Stimulated activated CD8-positive, alpha-beta memory T cell treated with anti-CD3 and anti-CD28 coated beads, Interleukin-4, amount 100 ng/mL, for 4 hours (primary cell): ENCODE measurements at regions not wholly inside any gene's neighbourhood (a gene's known extent, or its start where the extent isn't known, plus 50 kb on each side); places are given as distances from the start of the nearest gene placed in this dataset.

Source experiments
- DNase-seq, 2 donors: peaks; one replicate each; pipeline ENCODE4 v3.0.0-alpha.2; 2020; ENCODE audit warnings: low read depth in 2 of 2, low spot score in 1 of 2

DNA sequence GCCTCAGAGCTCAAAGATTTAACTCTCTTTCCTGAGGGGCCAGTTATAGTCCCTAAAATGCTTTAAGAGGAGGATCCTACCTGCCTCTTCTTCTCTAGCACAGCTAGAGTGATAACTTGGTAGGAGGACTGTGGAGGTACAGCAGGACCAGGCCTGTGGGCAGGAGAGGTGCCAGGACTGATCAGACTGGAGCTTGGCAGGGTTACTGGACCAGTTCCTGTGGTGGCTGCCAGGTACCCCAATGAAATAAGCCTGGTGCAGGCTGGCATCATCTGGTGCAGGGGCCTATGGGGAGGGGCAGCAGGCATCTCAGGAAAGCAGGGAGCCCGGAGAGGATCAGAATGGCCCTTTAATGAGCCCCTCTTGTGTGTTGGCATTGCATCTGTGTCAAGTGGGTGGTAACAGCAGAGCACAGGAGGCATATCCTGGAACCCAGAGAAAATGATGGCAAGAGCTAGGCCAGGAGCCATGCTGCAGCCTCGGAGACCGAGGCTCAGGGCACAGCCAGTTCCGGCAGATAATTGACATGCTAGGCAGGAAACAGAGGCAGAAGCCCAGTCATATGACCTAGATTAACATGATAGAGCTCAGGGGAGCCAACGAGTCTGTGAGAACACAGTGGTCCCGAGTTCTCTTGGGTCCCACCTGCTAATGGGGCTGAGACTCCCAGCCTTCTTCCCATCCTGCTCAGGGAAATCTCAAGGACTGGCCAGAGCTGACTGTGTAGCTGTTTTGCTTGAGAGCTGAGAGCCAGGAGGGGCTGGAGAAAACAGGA lies 187.5 kb upstream of the ZBED5 start:
- DNase-seq = no peak

- DNase-seq = no peak
Observed at GRCh38 chr11:11044137-11044855, 186.4 kb upstream of the ZBED5 start.

DNA sequence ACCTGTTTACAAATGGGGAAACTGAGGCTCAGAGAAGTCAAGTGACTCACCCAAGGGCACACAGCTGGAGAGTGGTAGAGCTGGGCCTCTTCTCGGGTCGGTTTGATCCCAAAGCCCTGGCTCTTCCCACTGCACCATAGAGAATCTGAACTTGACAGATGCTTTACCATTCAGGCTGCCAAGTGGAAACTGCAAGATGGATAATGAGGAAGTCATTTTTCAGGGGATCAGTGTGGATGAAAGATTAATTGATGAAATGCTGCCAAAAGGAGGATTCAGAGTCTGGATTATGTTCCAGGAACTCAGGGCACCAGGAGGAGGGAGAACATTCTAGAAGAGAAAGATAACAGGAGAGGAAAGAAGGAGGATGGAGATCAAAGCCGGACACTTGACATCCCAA lies 185.9 kb upstream of the ZBED5 start:
- no peak for DNase-seq

DNA sequence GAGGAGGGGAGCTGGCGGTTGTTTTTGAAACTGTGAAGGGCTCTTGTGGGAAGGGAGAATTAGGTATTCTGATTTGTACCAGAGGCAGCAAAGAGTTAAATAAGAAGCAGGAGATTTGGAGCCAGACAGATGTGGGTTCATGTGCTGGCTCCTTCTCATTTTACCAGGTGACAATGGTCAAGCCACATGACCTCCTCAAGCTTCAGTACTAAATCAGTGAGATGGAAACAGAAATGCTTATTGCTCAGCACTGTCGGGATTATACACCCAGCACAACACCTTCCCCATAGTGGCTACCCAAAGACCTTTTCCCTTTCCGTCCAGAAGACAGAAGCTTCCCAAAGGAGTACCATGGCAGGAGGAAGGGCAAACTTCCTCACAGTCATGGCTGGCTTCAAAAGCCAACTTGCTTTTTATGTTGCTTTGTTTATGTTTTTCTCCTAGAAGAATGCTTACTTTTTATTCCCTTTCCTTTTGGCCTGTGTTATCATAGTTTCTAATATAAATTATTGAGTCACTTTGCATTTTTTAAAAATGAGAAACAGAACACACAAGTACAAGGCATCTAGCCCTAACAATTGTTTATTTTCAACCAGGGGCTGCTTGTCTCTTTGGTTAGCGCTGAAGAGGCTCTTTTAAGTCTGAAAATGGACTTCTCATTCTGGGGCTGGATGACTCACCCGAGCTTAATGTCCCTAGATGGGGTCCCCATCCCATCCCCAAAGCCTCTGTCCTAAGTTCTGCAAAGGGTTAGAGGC lies 181.5 kb upstream of the ZBED5 start:
- DNase-seq = no peak

GRCh38 chr11:11038782-11039181 lies 180.9 kb upstream of the ZBED5 start:
- DNase-seq = no peak

- no peak for DNase-seq
Observed at GRCh38 chr11:11038352-11038751, 180.5 kb upstream of the ZBED5 start.

DNA sequence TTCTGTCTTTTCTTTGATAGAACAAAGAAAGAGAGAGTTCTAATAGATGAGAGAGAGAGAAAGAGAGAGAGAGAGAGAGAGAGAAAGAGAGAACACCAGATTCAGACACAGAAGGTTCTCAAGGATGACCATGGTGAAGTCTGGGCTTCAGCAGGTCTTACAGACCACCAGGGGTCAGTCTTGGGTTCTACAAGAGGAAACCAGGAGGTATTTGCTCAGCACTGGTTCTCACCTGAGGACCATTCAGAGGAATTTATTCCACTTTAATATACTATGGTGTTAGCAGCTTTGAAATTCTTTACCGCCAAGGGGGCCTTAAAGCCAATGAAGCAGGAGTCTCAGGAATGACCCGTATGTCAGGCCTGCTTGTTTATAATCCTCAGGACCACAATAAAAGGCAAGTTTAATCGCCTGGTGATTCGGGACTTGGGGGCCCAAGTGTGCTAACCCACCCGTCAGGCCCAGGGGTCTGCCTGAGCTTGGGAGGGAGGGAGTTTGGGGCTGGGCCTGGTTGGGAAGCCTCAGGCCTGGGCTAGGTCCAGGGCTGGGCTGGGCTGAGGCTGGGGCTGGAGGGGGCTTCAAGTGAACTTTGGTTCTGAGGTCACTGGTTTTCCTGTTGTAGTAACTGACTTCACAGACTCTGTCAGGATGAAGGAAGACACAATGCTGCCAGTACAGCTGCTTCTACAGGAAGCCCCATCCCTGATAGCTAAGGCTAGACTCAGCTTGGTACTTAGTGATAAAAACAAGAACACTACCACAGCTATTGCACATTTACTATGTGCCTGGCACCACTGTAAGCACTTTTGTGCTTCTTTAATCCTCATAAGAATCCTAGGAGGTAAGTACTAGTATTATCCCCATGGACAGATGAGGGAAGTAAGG lies 179.2 kb upstream of the ZBED5 start:
- DNase-seq = no peak

DNA sequence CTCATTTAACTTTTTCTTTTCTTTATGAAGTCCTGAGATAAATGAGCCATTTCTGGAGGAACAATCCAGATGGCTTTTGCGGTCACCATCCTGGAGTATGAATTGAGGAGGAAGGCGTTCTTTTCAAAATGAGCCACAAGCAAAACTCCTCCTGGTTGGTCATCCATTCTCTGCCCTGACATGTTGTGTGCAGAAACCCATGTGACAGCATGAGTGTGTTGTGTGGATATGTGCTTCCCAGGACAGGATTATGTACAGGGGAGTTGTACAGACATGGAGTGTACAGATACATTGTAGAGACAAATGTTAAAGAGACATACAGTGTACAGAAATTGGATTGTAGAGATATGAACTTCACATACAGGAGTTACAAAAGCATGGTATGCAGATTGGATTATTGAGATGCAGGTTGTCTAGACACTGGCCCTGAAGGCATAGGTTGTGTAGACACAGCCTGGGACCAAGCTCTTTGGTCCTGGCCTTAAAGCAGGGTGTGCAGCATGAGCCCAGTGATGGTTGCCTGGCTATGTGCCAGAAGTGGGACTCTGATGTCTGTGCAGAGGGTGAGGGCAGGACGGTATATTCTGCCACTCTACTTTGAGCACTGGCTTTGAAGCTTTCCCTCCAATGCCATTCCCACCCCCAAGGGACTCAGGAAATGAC lies 178.5 kb upstream of the ZBED5 start:
- no peak for DNase-seq

- DNase-seq = no peak
Observed at GRCh38 chr11:11035331-11035730, 177.5 kb upstream of the ZBED5 start.

DNA sequence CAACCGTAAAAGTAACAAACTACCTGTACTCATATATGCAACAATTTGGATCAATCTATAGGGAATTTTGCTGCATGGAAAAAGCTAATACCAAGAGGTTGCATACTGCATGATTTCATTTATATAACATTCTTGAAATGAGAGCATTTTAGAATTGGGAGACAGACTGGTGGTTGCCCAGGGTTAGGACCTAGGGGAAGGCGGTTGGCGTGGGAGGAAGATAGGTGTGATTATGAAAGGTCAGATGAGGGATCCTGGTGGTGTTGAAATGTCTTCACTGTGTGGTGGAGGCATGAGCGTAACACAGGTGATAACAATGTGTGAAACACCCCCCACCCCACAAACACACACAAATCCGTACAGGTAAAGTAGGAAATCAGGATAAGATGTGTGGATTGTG lies 176.6 kb upstream of the ZBED5 start:
- no peak for DNase-seq

GRCh38 chr11:11032066-11032465 lies 174.2 kb upstream of the ZBED5 start:
- DNase-seq = no peak

DNA sequence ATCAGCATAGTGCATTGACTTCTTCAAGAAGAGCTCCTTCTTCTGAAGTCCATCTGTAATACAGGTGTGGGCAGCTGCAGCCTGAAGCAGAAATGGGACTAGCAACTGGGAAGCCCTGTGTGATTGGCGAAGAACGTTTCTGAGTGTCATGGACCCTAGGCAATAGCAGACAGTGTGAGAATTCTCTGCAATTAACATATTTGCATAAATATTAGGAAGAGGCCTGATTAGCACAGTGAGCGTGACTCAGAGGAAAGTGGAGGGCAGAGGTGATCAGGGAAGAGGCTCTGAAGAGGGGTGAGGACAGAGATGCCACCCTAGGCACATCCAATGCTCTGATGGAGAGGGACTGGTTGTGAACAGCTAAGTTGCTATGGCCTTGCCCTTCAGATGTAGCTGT lies 171.2 kb upstream of the ZBED5 start:
- DNase-seq = no peak

GRCh38 chr11:11028017-11028692 lies 170.3 kb upstream of the ZBED5 start:
- DNase-seq = peak; percentile 34 to 50

- DNase-seq = no peak
Observed at GRCh38 chr11:11027288-11027687, 169.4 kb upstream of the ZBED5 start.

- DNase-seq = no peak
Observed at GRCh38 chr11:11025087-11025486, 167.2 kb upstream of the ZBED5 start.

GRCh38 chr11:11022125-11022730 lies 164.4 kb upstream of the ZBED5 start:
- DNase-seq = no peak

DNA sequence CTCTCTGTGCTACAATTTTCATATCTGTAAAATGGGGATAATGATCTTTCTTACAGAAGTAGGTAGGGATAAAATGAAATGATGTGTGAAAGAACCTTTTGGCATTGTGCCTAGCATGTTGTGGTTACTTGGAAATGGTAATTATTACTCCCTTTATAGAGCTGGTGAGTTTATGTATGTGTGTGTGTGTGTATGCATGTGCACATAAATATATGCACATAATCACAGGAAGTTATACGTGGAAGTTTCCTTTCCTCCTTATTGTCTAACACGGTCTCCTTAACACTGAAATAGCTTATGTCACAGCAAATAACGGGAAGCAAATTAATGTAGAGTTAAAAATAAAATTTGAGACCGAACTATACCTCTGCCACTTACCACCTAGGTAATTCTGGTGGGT lies 163.7 kb upstream of the ZBED5 start:
- DNase-seq = no peak

GRCh38 chr11:11020747-11021149 lies 162.9 kb upstream of the ZBED5 start:
- DNase-seq = no peak

- no peak for DNase-seq
Observed at GRCh38 chr11:11020219-11020726, 162.4 kb upstream of the ZBED5 start.
